GM12873 (cell line): ENCODE measurements at regions not wholly inside any gene's neighbourhood (a gene's known extent, or its start where the extent isn't known, plus 50 kb on each side); places are given as distances from the start of the nearest gene placed in this dataset.

Experiments used
- CTCF ChIP-seq: IDR thresholded peaks from 2 replicates; pipeline ENCODE4 v1.5.1; 2012; ENCODE audit warnings: low read depth, mild to moderate bottlenecking, moderate library complexity, low read length, control low read depth; ENCODE audit not compliant: insufficient read depth; ENCODE audit errors: missing control alignments

DNA sequence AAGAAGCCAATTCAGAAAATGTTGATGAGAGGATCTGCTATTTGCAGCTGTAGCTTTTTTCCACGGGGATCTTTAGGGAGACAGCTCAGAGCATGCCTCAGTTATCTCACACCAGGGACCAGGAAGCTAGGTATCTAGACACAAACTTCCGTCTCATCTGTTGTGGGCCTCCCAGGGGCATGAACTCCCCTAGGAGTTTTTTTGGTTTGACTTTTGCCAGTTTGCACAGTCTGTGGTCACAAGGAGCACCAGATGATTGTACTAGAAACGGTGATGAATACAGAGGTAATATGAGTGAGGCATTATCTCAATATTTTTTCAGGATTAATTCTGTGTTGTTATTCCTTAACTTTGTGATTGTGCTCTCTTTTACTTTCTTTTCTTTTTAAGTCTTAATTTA is 533.2 kb upstream of the SEMA6A start:
- no peak for TF ChIP-seq CTCF

- no peak for TF ChIP-seq CTCF
Observed at GRCh38 chr5:117103703-117104102, 529.1 kb upstream of the SEMA6A start.

DNA sequence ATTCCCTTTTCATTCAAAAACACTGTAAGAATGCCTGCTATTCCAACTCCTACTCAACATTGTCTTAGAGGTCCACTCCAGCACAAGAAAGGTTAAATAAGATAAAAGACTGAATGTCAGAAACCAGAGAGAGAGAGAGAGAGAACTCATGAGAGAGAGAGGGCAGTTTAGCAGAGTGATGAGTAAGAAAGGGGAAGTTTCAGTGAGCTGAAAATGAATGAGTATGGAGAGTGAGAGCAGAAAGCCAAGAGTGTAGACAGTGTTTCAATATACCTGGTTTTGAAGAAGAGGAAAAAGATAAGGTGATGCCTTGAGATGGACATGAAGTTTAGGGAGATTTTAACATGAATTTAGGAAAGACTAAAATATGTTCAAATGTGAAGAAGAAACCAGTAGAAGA is 528.0 kb upstream of the SEMA6A start:
- TF ChIP-seq CTCF: no peak

DNA sequence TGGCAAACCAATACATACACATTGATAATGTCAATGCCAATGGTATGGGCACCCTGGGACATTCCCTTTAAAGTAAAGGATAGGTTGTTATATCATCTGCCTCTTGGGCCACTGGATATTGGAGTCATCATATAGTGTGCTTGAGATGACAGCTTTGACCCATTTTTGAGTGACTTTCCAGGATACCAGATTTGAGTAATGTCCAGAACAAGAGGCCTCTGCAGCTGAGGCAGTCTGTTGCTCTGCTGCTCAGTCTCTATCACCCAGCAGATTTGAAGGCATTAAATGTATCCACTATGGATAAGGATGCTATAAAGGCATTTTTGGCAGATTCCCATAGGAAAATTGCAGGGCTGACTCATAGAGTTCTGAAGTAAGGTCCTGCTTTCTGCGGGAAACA is 525.6 kb upstream of the SEMA6A start:
- no peak for TF ChIP-seq CTCF

DNA sequence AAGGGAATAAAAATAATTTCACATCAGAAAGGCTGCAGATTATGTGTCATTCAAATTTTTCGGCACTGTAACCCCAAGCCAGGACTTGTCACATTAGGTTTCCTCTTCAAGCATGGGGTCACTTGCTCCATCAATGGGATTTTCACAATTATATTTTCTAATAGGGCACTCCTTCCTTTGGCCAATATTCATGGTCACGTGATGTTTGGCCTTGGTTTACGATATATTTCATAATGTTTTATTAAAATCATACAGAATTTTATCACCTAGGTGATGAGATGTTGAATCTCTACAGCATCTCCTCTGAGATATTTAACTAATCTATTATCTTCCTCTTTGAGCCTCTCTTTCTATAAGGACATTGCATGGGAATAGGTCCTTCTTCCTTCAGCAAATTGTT is 523.5 kb upstream of the SEMA6A start:
- TF ChIP-seq CTCF: no peak

- TF ChIP-seq CTCF: no peak
Observed at GRCh38 chr5:117095346-117096332, 521.0 kb upstream of the SEMA6A start.

DNA sequence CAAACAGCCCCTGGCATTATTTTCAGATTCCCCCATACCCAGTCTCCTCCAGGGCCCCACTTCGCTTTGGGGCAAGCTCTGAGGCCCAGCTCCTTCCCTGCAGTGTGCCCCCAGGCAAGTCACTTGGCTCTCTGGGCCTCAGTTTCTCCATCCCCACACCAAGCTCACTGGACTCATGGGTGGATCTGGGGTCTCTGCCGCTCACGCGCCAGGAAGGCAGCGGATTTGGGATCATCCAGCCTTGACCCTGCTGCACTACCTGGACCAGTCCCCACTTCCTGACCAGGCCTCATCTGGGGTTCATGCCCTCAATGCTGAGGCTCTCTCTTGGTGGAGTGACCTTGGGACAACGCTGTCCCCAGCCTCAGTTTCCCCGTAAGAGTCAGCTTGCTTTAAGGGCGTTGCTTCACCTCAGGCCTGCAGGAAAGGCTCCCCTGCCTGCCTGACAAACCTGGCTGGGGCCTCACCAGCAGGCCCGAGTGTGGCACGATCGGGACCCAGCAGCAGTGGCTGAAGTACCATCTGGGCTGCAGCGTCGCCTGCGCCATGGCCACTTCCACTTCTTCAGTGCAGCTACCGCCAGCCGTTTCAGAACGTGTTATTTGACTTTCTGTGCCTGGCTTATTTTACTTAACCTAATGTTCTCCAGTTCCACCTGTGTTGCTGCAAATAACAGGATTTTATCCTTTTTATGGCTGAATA is 519.6 kb upstream of the SEMA6A start:
- TF ChIP-seq CTCF: no peak
